Neural crest cell (in vitro differentiated cells): ENCODE measurements at regions not wholly inside any gene's neighbourhood (a gene's known extent, or its start where the extent isn't known, plus 50 kb on each side); places are given as distances from the start of the nearest gene placed in this dataset.

Source experiments
- DNase-seq: peaks from one replicate; pipeline ENCODE4 v3.0.0; 2021; ENCODE audit warnings: low read depth, mixed read lengths, low spot score
- H3K27ac Mint-ChIP-seq: one replicate; pipeline ENCODE4 v1.8.0; 2021; ENCODE audit warnings: mild to moderate bottlenecking, mixed read lengths; ENCODE audit not compliant: unreplicated experiment
- H3K27me3 Mint-ChIP-seq: 2 replicates; pipeline ENCODE4 v1.8.0; 2021; ENCODE audit warnings: low read depth, mild to moderate bottlenecking, mixed read lengths
- H3K36me3 Mint-ChIP-seq: 2 replicates; pipeline ENCODE4 v1.8.0; 2021; ENCODE audit warnings: low read depth, mild to moderate bottlenecking, mixed read lengths
- H3K4me1 Mint-ChIP-seq: 2 replicates; pipeline ENCODE4 v1.8.0; 2021; ENCODE audit warnings: mixed read lengths
- H3K4me3 Mint-ChIP-seq: one replicate; pipeline ENCODE4 v1.8.0; 2021; ENCODE audit warnings: mild to moderate bottlenecking, mixed read lengths
- H3K9me3 Mint-ChIP-seq: 2 replicates; pipeline ENCODE4 v1.8.0; 2021; ENCODE audit warnings: mixed read lengths
- CTCF ChIP-seq: fragments of 200-600 bp; sonication (generic); conservative IDR thresholded peaks from 2 replicates; pipeline ENCODE4 v1.5.0; 2021; ENCODE audit warnings: antibody characterized with exemption, mild to moderate bottlenecking

GRCh38 chr5:173778784-173779304 is 109.3 kb upstream of the CPEB4 start:
- Mint-ChIP-seq H3K4me3 (no peak overlapping the region), H3K4me1 (peaks cover 27% of the 10 kb centered on the region), H3K27me3 (no peaks in the 10 kb centered on the region), H3K9me3 (no peaks in the 10 kb centered on the region), H3K36me3 (no peaks in the 10 kb centered on the region), H3K27ac (no peak overlapping the region)
- no peak for DNase-seq
- no peak for TF ChIP-seq CTCF

- DNase-seq: no peak
- Mint-ChIP-seq H3K9me3 (no peaks in the 10 kb centered on the region), H3K4me1 (peaks cover 27% of the 10 kb centered on the region), H3K4me3 (no peak overlapping the region), H3K27ac (peak overlapping the region; percentile 7), H3K36me3 (no peaks in the 10 kb centered on the region), H3K27me3 (no peaks in the 10 kb centered on the region)
- no peak for TF ChIP-seq CTCF
Observed at GRCh38 chr5:173780235-173781234, 107.6 kb upstream of the CPEB4 start.

- Mint-ChIP-seq H3K27ac (peak overlapping the region; percentile 94), H3K27me3 (no peaks in the 10 kb centered on the region), H3K4me3 (peak overlapping the region; percentile 12), H3K4me1 (peaks cover 33% of the 10 kb centered on the region), H3K9me3 (no peaks in the 10 kb centered on the region), H3K36me3 (no peaks in the 10 kb centered on the region)
- no peak for DNase-seq
- TF ChIP-seq CTCF: no peak
Observed at GRCh38 chr5:173781432-173781815, 106.7 kb upstream of the CPEB4 start.

- no peak for TF ChIP-seq CTCF
- peak overlapping the region; percentile 97 for H3K27ac Mint-ChIP-seq
- H3K4me1 Mint-ChIP-seq: peaks cover 33% of the 10 kb centered on the region
- H3K36me3 Mint-ChIP-seq: no peaks in the 10 kb centered on the region
- no peaks in the 10 kb centered on the region for H3K9me3 Mint-ChIP-seq
- no peaks in the 10 kb centered on the region for H3K27me3 Mint-ChIP-seq
- peak; percentile 17 for DNase-seq
- H3K4me3 Mint-ChIP-seq: peak overlapping the region; percentile 18
Observed at GRCh38 chr5:173781816-173782670, 106.1 kb upstream of the CPEB4 start.

GRCh38 chr5:173782671-173783101 is 105.5 kb upstream of the CPEB4 start:
- Mint-ChIP-seq H3K27ac (peak overlapping the region; percentile 97), H3K9me3 (no peaks in the 10 kb centered on the region), H3K4me3 (no peak overlapping the region), H3K36me3 (no peaks in the 10 kb centered on the region), H3K4me1 (peaks cover 31% of the 10 kb centered on the region), H3K27me3 (no peaks in the 10 kb centered on the region)
- no peak for TF ChIP-seq CTCF
- DNase-seq: no peak
